Fibroblast of gingiva (primary cell): ENCODE measurements at regions not wholly inside any gene's neighbourhood (a gene's known extent, or its start where the extent isn't known, plus 50 kb on each side); places are given as distances from the start of the nearest gene placed in this dataset.
"Not testable (repeated sequence)": the region's sequence is repeated elsewhere in the genome, so short reads cannot be mapped to it uniquely, and the experiment has no call there.

Source experiments
- DNase-seq: peaks from one replicate; pipeline ENCODE4 v3.0.0-alpha.2; 2011; ENCODE audit warnings: low read depth

- no peak for DNase-seq
Measured at GRCh38 chr15:69601711-69602504, 149.3 kb downstream of the RPLP1 start.

- no peak for DNase-seq
Measured at GRCh38 chr15:69602921-69603320, 150.3 kb downstream of the RPLP1 start.

GRCh38 chr15:69603369-69604071 is 150.9 kb downstream of the RPLP1 start:
- DNase-seq, result no peak

- DNase-seq, result no peak
Measured at GRCh38 chr15:69604072-69604411, 151.4 kb downstream of the RPLP1 start.

GRCh38 chr15:69606144-69606543 is 153.5 kb downstream of the RPLP1 start:
- DNase-seq, result no peak

- peak; percentile 56 for DNase-seq
Measured at GRCh38 chr15:69606921-69607500, 154.4 kb downstream of the RPLP1 start.

- no peak for DNase-seq
Measured at GRCh38 chr15:69608661-69609060, 156.0 kb downstream of the RPLP1 start.

GRCh38 chr15:69609176-69609575 is 156.6 kb downstream of the RPLP1 start:
- peak; percentile 34 for DNase-seq

GRCh38 chr15:69609776-69610175 is 157.2 kb downstream of the RPLP1 start:
- peak; percentile 29 for DNase-seq

- peak; percentile 31 for DNase-seq
Measured at GRCh38 chr15:69610277-69610676, 157.7 kb downstream of the RPLP1 start.

GRCh38 chr15:69610858-69611257 is 158.2 kb downstream of the RPLP1 start:
- no peak for DNase-seq

GRCh38 chr15:69612112-69612511 is 159.5 kb downstream of the RPLP1 start:
- no peak for DNase-seq

GRCh38 chr15:69613182-69613581 is 160.6 kb downstream of the RPLP1 start:
- no peak for DNase-seq

- no peak for DNase-seq
Measured at GRCh38 chr15:69613988-69614387, 161.4 kb downstream of the RPLP1 start.

GRCh38 chr15:69615736-69616135 is 163.1 kb downstream of the RPLP1 start:
- no peak for DNase-seq

GRCh38 chr15:69616558-69616957 is 163.9 kb downstream of the RPLP1 start:
- no peak for DNase-seq

- DNase-seq, result not testable (repeated sequence)
Measured at GRCh38 chr15:69617144-69617543, 164.5 kb downstream of the RPLP1 start.

GRCh38 chr15:69623392-69624154 is 171.0 kb downstream of the RPLP1 start:
- no peak for DNase-seq

- DNase-seq, result no peak
Measured at GRCh38 chr15:69624155-69624520, 171.5 kb downstream of the RPLP1 start.

- DNase-seq, result no peak
Measured at GRCh38 chr15:69624816-69625215, 172.2 kb downstream of the RPLP1 start.

GRCh38 chr15:69625328-69625727 is 172.7 kb downstream of the RPLP1 start:
- no peak for DNase-seq
